ENCODE measurements at regions not wholly inside any gene's neighbourhood (a gene's known extent, or its start where the extent isn't known, plus 50 kb on each side); places are given as distances from the start of the nearest gene placed in this dataset.

DNA sequence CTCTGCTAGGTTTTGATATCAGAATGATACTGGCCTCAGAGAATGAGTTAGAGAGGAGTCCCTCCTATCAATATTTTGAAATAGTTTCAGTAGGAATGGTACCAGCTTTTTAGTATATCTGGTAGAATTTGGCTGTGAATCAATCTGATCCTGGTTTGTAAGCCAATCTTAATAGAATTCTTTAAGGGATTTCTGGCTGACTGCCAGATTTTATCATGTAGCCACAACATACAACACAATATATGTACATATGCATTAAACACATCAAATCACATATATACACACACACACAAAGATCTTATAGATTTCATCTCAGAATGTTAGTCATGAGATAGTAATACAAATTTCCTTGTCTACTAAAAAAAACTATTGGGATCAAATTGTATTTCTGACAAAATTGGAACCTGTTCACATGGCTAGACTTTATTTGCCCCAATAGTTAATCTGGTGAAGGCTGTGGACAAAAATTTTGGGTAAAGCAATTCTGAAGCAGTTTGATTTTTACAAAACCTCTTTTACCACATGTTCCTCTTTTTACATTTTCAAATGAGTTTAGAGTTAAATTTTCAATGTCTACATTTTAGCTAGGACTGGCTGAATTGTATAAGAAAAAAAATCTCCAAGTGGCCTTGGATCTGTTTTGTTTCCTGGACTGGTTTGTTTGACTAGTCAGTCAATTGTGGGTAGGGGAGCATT, 151.7 kb downstream of the FASLG start:
- TF ChIP-seq, protein P1, sequence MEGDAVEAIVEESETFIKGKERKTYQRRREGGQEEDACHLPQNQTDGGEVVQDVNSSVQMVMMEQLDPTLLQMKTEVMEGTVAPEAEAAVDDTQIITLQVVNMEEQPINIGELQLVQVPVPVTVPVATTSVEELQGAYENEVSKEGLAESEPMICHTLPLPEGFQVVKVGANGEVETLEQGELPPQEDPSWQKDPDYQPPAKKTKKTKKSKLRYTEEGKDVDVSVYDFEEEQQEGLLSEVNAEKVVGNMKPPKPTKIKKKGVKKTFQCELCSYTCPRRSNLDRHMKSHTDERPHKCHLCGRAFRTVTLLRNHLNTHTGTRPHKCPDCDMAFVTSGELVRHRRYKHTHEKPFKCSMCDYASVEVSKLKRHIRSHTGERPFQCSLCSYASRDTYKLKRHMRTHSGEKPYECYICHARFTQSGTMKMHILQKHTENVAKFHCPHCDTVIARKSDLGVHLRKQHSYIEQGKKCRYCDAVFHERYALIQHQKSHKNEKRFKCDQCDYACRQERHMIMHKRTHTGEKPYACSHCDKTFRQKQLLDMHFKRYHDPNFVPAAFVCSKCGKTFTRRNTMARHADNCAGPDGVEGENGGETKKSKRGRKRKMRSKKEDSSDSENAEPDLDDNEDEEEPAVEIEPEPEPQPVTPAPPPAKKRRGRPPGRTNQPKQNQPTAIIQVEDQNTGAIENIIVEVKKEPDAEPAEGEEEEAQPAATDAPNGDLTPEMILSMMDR (conservative IDR thresholded peaks at IDR 0.05), result no peak
- TF ChIP-seq ZFX (IDR thresholded peaks at IDR 0.05), result no peak
